ENCODE measurements at regions not wholly inside any gene's neighbourhood (a gene's known extent, or its start where the extent isn't known, plus 50 kb on each side); places are given as distances from the start of the nearest gene placed in this dataset.
"Not testable (repeated sequence)": the region's sequence is repeated elsewhere in the genome, so short reads cannot be mapped to it uniquely, and the experiment has no call there.

DNA sequence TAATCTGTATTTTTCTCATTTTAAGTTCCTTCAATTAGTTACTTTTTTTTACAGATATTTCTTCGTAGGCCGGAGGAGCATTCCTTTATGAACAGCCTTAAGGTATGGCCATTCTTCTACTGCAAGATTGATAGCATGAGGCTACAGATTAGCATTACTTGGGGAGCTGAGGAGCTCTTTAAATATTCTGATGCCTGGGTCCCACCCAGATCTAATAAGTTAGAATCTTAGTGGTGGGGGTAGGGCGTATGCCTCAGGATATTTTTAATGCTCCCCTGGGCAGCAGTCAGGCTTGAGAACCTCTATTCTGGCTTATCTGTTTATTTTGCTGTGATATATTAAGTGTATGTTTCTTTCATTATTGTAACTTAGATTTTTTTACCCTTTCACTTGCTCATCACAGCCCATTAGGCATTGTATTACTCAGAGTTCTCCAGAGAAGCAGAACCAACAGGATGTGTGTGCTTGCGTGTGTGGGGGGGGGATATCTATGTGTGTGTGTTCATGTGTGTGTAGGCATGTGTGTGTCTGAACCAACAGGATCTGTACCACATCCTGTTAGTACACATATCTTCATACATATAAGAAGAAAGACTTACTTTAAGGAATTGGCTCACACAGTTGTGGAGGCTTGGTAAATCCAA lies 91.8 kb upstream of the MTAP start:
- no peak overlapping the region for H3K4me3 ChIP-seq (replicated peaks; ENCODE audit: low read depth, low read length)
- peak; percentile 20 for DNase-seq (ENCODE audit: low read depth)
- TF ChIP-seq, protein P1, sequence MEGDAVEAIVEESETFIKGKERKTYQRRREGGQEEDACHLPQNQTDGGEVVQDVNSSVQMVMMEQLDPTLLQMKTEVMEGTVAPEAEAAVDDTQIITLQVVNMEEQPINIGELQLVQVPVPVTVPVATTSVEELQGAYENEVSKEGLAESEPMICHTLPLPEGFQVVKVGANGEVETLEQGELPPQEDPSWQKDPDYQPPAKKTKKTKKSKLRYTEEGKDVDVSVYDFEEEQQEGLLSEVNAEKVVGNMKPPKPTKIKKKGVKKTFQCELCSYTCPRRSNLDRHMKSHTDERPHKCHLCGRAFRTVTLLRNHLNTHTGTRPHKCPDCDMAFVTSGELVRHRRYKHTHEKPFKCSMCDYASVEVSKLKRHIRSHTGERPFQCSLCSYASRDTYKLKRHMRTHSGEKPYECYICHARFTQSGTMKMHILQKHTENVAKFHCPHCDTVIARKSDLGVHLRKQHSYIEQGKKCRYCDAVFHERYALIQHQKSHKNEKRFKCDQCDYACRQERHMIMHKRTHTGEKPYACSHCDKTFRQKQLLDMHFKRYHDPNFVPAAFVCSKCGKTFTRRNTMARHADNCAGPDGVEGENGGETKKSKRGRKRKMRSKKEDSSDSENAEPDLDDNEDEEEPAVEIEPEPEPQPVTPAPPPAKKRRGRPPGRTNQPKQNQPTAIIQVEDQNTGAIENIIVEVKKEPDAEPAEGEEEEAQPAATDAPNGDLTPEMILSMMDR (IDR thresholded peaks at IDR 0.05; ENCODE audit: low read length, missing control alignments): no peak

DNA sequence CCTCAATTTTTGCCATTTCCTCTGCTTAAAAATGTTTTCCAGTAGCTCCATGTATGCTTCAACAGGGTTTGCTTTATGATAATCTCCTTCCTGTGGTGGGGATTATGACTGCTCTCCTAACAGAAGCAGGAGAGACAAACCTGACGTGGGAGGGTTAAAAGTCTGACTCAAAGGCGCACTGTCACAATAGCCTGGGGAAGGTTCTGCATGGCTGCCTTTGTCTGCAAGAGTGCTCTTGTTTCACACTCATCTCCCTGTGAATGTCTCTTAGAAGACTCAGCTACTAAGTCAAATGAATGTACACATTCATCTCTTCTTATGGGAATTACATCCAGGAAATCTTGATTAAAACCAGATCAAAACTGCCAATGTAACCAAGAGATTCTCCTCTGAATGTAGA lies 90.9 kb upstream of the MTAP start:
- H3K4me3 ChIP-seq (replicated peaks; ENCODE audit: low read depth, low read length): no peak overlapping the region
- DNase-seq (ENCODE audit: low read depth): peak; percentile 54
- TF ChIP-seq, protein P1 (IDR thresholded peaks at IDR 0.05; ENCODE audit: low read length, missing control alignments): no peak

DNA sequence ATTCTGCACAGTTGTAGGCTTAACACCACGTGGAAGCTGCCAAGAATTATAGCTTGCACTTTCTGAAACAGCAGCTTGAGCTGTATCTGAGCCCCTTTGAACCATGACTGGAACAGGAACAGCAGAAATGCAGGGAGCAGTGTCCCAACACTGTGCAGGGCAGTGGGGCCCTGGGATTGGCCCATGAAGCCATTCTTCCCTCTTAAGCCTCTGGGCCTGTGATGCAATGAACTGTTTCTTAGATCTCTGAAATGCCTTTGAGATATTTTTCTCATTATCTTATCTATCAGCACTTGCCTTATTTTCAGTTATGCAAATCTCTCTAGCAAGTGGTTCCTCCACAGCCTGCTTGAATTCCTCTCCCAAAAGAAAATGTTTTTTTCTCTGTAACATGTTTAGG lies 87.0 kb upstream of the MTAP start:
- peak; percentile 44 for DNase-seq (ENCODE audit: low read depth)
- H3K4me3 ChIP-seq (replicated peaks; ENCODE audit: low read depth, low read length): no peak overlapping the region
- TF ChIP-seq, protein P1 (IDR thresholded peaks at IDR 0.05; ENCODE audit: low read length, missing control alignments): no peak

DNA sequence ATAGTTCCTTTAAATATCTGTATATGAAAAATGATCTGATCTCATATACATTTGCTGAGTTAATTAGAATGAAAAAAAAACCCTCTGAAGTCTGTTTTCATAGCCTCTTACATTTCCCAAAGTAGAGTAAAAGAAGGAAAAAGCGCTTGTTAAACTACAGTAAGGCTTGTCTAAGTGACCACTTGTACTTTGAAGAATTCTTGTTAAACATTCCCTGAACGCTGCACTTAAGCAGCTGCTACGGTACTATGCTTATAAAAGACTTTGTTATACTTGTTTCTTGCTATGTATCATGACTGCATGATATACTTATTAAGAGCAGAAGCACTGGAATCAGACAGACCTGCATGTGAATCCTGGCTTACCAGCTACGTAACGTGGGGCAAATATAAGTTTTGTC lies 81.7 kb upstream of the MTAP start:
- no peak overlapping the region for H3K4me3 ChIP-seq (replicated peaks; ENCODE audit: low read depth, low read length)
- TF ChIP-seq, protein P1 (IDR thresholded peaks at IDR 0.05; ENCODE audit: low read length, missing control alignments): no peak
- DNase-seq (ENCODE audit: low read depth): no peak

DNA sequence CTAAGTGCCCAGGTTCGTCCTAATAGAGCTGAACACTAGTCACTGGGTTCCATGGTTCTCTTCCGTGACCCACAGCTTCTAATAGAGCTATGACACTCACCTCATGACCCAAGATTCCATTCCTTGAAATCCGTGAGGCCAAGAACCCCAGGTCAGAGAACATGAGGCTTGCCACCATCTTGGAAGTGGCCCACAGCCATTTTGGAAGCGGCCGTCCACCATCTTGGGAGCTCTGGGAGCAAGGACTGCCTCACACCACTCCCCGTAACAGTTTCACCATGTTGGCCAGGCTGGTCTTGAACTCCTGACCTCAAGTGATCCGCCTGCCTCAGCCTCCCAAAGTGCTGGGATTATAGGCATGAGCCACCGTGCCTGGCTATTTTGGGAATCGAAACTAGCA lies 75.0 kb upstream of the MTAP start:
- not testable (repeated sequence) for H3K4me3 ChIP-seq (replicated peaks; ENCODE audit: low read depth, low read length); DNase-seq (ENCODE audit: low read depth)

DNA sequence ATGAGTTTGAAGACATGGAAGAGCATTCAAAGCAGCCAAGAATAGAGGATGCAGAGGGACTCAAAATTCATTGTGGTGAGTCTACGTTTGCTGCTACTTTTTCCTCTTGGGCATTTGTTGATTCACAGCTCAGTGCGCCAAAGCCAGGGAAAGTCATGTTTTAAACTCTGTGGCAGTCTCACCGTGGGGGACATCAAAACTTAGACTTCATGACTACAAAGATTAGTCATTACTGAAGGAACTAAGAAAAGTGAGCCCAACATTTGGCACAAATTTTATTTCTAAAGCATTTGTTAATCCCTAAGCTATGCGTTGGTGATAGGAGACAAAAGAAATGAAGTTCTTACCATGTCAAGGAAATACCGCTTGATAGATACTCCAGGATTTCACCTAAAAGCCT lies 73.7 kb upstream of the MTAP start:
- peak; percentile 79 for DNase-seq (ENCODE audit: low read depth)
- H3K4me3 ChIP-seq (replicated peaks; ENCODE audit: low read depth, low read length): no peak overlapping the region
- TF ChIP-seq, protein P1 (IDR thresholded peaks at IDR 0.05; ENCODE audit: low read length, missing control alignments): no peak

DNA sequence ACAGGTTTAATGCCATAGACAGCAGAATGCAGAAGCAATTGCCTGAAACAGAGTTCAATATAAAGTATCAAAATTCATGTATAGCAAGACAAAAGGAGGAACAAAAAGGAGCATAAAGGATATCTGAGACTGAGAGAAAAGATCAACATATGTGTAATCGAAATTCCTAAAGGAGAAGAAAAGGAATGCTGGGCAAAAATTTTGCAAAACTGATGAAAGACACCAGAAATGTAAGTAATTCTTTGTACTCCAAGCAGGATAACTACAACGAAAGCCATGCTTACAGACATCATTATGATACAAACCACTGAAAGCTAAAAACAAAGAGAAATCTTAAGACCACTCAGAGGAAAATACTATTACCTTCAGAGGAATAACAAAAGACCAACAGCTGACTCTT lies 72.8 kb upstream of the MTAP start:
- no peak for DNase-seq (ENCODE audit: low read depth)
- TF ChIP-seq, protein P1 (IDR thresholded peaks at IDR 0.05; ENCODE audit: low read length, missing control alignments): no peak
- H3K4me3 ChIP-seq (replicated peaks; ENCODE audit: low read depth, low read length): no peak overlapping the region
